ENCODE measurements at regions not wholly inside any gene's neighbourhood (a gene's known extent, or its start where the extent isn't known, plus 50 kb on each side); places are given as distances from the start of the nearest gene placed in this dataset.

DNA sequence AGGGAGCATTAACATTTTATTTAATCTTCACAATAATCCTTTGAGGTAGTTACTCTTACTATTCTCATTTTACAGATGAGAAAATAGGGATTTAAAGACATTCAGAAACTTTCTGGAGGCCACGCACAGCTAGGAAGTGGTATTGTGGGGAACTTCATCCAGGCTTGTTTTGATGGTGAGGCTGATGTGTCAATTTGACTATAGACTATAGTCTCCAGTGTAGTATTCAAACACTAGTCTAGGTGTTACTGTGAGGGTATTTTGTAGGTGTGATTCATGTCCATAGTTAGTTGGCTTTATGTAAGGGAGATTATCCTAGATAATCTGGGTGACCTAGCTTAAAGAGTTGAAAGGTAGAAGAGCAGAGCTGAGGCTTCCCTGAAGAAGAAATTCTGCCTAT, 54.1 kb upstream of the ELL2 start:
- Histone ChIP-seq H3K36me3 (no peaks in the 10 kb centered on the region), H3K4me2 (no peak overlapping the region), H3K27me3 (no peaks in the 10 kb centered on the region), H4K20me1 (no peaks in the 10 kb centered on the region), H3K4me1 (no peaks in the 10 kb centered on the region), H3K9ac (no peak overlapping the region), H3K9me3 (replicated peaks in 1 of 11) (peaks cover 0 to 3% (median 0%) of the 10 kb centered on the region in 11 experiments; a peak in 1 of 22 replicates), H3K27ac (no peak overlapping the region), H3K4me3 (no peak overlapping the region)
- TF ChIP-seq Cebpa-rat (IDR thresholded peaks at IDR 0.05), result no peak

DNA sequence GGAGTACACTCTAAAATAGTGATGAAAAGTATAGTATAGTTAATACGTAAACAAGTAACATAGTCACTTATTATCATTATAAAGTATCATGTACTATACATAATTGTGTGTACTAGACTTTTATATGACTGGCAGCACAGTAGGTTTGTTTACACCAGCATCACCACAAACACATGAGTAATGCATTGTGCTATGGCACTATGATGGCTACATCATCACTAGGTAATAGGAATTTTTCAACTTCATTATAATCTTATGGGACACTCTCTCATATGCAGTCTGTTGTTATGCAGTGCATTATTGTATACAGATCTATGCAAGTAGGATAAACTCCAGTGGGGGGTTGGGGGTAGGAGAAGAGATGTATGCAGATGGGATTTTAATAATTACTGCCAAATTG, 52.7 kb upstream of the ELL2 start:
- no peak for TF ChIP-seq Cebpa-rat (IDR thresholded peaks at IDR 0.05)
- Histone ChIP-seq H3K9me3 (replicated peaks in 1 of 11) (peaks cover 0 to 3% (median 0%) of the 10 kb centered on the region in 11 experiments; a peak in 2 of 22 replicates), H3K4me1 (no peaks in the 10 kb centered on the region), H3K27ac (no peak overlapping the region), H3K36me3 (no peaks in the 10 kb centered on the region), H3K4me3 (no peak overlapping the region), H3K9ac (no peak overlapping the region), H4K20me1 (no peaks in the 10 kb centered on the region), H3K27me3 (no peaks in the 10 kb centered on the region), H3K4me2 (no peak overlapping the region)

DNA sequence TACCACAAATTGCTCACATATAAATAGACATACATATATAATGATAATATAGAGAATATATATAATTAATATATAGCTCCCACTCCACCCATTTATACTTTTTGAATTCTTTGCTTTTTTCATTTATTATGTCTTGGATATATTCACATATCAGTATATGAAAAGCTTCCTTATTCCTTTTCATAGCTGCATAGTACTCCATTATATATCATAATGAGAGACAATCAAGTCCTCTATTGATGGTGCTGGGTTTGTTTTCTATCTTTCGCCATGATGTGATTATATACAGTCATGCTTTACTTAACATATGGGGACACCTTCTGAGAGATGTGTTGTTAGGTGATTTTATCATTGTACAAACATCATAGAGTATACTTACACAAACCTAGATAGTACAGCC, 51.6 kb upstream of the ELL2 start:
- Histone ChIP-seq H3K4me3 (no peak overlapping the region), H3K4me1 (no peaks in the 10 kb centered on the region), H3K36me3 (no peaks in the 10 kb centered on the region), H3K9ac (no peak overlapping the region), H3K27me3 (no peaks in the 10 kb centered on the region), H3K4me2 (no peak overlapping the region), H3K27ac (no peak overlapping the region), H3K9me3 (replicated peaks in 1 of 11) (peaks cover 0 to 7% (median 0%) of the 10 kb centered on the region in 11 experiments; a peak in 3 of 22 replicates), H4K20me1 (no peaks in the 10 kb centered on the region)
- no peak for TF ChIP-seq Cebpa-rat (IDR thresholded peaks at IDR 0.05)

DNA sequence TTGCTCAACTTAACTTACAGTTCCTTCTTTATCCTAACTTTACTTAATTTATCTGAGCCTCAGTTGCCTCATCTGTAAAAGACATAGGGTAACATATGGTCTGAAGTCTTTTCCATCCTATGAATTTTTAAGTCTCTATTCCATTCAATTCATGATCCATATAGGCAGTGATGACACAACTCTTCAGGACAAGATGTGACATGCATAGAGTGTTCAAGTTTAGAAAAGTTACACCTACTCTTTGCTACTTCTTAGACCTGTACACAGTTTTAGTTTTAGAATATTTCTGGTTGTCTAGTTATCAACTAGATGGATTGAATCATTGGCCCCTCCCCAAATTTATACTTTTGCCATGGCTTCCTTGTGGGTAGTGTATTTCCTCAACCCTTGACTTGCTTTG, 50.7 kb upstream of the ELL2 start:
- no peak overlapping the region for H3K4me3 ChIP-seq
- no peak overlapping the region for H3K9ac ChIP-seq
- no peak overlapping the region for H3K4me2 ChIP-seq
- no peaks in the 10 kb centered on the region for H3K27me3 ChIP-seq
- H3K36me3 ChIP-seq, result no peaks in the 10 kb centered on the region
- no peaks in the 10 kb centered on the region for H4K20me1 ChIP-seq
- TF ChIP-seq Cebpa-rat (IDR thresholded peaks at IDR 0.05), result no peak
- no peak overlapping the region for H3K27ac ChIP-seq
- no peaks in the 10 kb centered on the region for H3K4me1 ChIP-seq
- peaks cover 0 to 7% (median 0%) of the 10 kb centered on the region in 11 experiments; a peak in 3 of 22 replicates for H3K9me3 ChIP-seq (replicated peaks in 1 of 11)
